ENCODE measurements at regions not wholly inside any gene's neighbourhood (a gene's known extent, or its start where the extent isn't known, plus 50 kb on each side); places are given as distances from the start of the nearest gene placed in this dataset.
"Not testable (repeated sequence)": the region's sequence is repeated elsewhere in the genome, so short reads cannot be mapped to it uniquely, and the experiment has no call there.

GRCh38 chrX:41026702-41027078 lies 58.6 kb upstream of the USP9X start:
- peak overlapping the region in 1 of 2 donors; percentile 12 for H3K27ac ChIP-seq
- no peaks in the 10 kb centered on the region for H3K9me3 ChIP-seq
- H3K4me1 ChIP-seq: no peaks in the 10 kb centered on the region
- no peak for DNase-seq (ENCODE audit: low spot score)
- no peak overlapping the region for H3K4me3 ChIP-seq
- no peaks in the 10 kb centered on the region for H3K27me3 ChIP-seq
- TF ChIP-seq CTCF (IDR thresholded peaks at IDR 0.05): no peak
- H3K36me3 ChIP-seq: no peaks in the 10 kb centered on the region

- Histone ChIP-seq H3K4me1 (no peaks in the 10 kb centered on the region), H3K36me3 (no peaks in the 10 kb centered on the region), H3K9me3 (no peaks in the 10 kb centered on the region), H3K27ac (no peak overlapping the region), H3K27me3 (no peaks in the 10 kb centered on the region), H3K4me3 (no peak overlapping the region)
- TF ChIP-seq CTCF (IDR thresholded peaks at IDR 0.05): no peak
- no peak for DNase-seq (ENCODE audit: low spot score)
Observed at GRCh38 chrX:41029332-41029731, 55.9 kb upstream of the USP9X start.

- Histone ChIP-seq H3K9me3 (no peaks in the 10 kb centered on the region), H3K4me1 (no peaks in the 10 kb centered on the region), H3K36me3 (no peaks in the 10 kb centered on the region), H3K4me3 (no peak overlapping the region), H3K27ac (no peak overlapping the region), H3K27me3 (no peaks in the 10 kb centered on the region)
- no peak for TF ChIP-seq CTCF (IDR thresholded peaks at IDR 0.05)
- DNase-seq (ENCODE audit: low spot score): no peak
Observed at GRCh38 chrX:41031256-41031967, 53.8 kb upstream of the USP9X start.

DNA sequence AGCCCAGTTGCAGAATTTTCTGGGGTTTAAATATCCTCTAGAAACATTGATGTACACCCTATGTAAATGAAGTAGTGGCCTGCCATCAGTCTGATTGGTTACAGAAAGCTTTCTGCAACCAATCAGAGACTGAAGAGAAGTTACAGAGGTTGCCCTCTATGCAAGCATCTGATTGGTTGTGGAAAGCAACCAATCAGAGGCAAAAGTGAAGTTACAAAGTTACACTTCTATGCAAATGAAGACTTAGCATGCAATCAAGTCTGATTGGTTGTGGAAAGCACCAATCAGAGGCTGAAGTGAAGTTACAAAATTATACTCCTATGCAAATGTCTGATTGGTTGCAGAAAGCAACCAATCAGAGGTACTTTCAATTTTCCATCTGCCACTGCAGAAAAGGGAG lies 51.9 kb upstream of the USP9X start:
- Histone ChIP-seq H3K27me3 (no peaks in the 10 kb centered on the region), H3K4me3 (no peak overlapping the region), H3K36me3 (no peaks in the 10 kb centered on the region), H3K27ac (no peak overlapping the region), H3K9me3 (no peaks in the 10 kb centered on the region), H3K4me1 (no peaks in the 10 kb centered on the region)
- no peak for TF ChIP-seq CTCF (IDR thresholded peaks at IDR 0.05)
- DNase-seq (ENCODE audit: low spot score): no peak

GRCh38 chrX:41034902-41035301 lies 50.3 kb upstream of the USP9X start:
- DNase-seq (ENCODE audit: low spot score); H3K27me3 ChIP-seq; H3K36me3 ChIP-seq; H3K4me1 ChIP-seq; H3K4me3 ChIP-seq; H3K27ac ChIP-seq; H3K9me3 ChIP-seq: not testable (repeated sequence)
